SH-SY5Y (cell line): ENCODE measurements at regions not wholly inside any gene's neighbourhood (a gene's known extent, or its start where the extent isn't known, plus 50 kb on each side); places are given as distances from the start of the nearest gene placed in this dataset.

Source experiments
- GATA2 ChIP-seq: IDR thresholded peaks from 2 replicates; pipeline ENCODE4 v1.6.1; 2011; ENCODE audit warnings: mild to moderate bottlenecking, low read depth, low read length
- GATA3 ChIP-seq: IDR thresholded peaks from 2 replicates; pipeline ENCODE4 v1.6.1; 2011; ENCODE audit warnings: low read depth, mild to moderate bottlenecking, low read length, moderate library complexity

GRCh38 chr2:198763793-198764192 lies 693.9 kb downstream of the SATB2 start:
- TF ChIP-seq GATA2 (no peak), GATA3 (no peak)
